ENCODE measurements at regions not wholly inside any gene's neighbourhood (a gene's known extent, or its start where the extent isn't known, plus 50 kb on each side); places are given as distances from the start of the nearest gene placed in this dataset.

- H3K27me3 ChIP-seq (ENCODE audit: insufficient read depth, low read depth, low read length): no peaks in the 10 kb centered on the region
- H3F3A ChIP-seq (ENCODE audit: insufficient read depth, low read length, poor library complexity, severe bottlenecking): no peaks in the 10 kb centered on the region
- H3K4me2 ChIP-seq (ENCODE audit: low read length): no peak overlapping the region
Measured at GRCh38 chr14:82488473-82488872, 954.8 kb upstream of the SEL1L start.

GRCh38 chr14:82490397-82490796, 956.7 kb upstream of the SEL1L start:
- no peak for TF ChIP-seq POLR2AphosphoS5 (IDR thresholded peaks at IDR 0.05)
- Histone ChIP-seq H3K4me3 (ENCODE audit: low read length) (no peak overlapping the region), H3K79me2 (replicated peaks; ENCODE audit: insufficient read depth, low read length) (no peaks in the 10 kb centered on the region), H3K9me2 (ENCODE audit: insufficient read depth, low read length) (no peaks in the 10 kb centered on the region), H3K9me3 (ENCODE audit: low read length) (no peaks in the 10 kb centered on the region), H3K4me2 (ENCODE audit: low read length) (no peak overlapping the region), H3K27ac (ENCODE audit: low read length) (no peak overlapping the region), H3K27me3 (ENCODE audit: insufficient read depth, low read depth, low read length) (no peaks in the 10 kb centered on the region), H4K20me1 (ENCODE audit: insufficient read depth) (no peaks in the 10 kb centered on the region), H3F3A (ENCODE audit: insufficient read depth, low read length, poor library complexity, severe bottlenecking) (no peaks in the 10 kb centered on the region), H3K9ac (ENCODE audit: low read length) (no peak overlapping the region), H2AFZ (ENCODE audit: low read depth, low read length) (no peak overlapping the region), H3K36me3 (ENCODE audit: insufficient read depth, low read length) (no peaks in the 10 kb centered on the region)

More at GRCh38 chr14:82488473-82488872, 954.8 kb upstream of the SEL1L start:
- Histone ChIP-seq H3K4me3 (ENCODE audit: low read length) (no peak overlapping the region), H4K20me1 (ENCODE audit: insufficient read depth) (no peaks in the 10 kb centered on the region), H3K27ac (ENCODE audit: low read length) (no peak overlapping the region), H3K9ac (ENCODE audit: low read length) (no peak overlapping the region), H3K9me3 (ENCODE audit: low read length) (no peaks in the 10 kb centered on the region), H3K79me2 (replicated peaks; ENCODE audit: insufficient read depth, low read length) (no peaks in the 10 kb centered on the region), H2AFZ (ENCODE audit: low read depth, low read length) (no peak overlapping the region), H3K9me2 (ENCODE audit: insufficient read depth, low read length) (no peaks in the 10 kb centered on the region), H3K36me3 (ENCODE audit: insufficient read depth, low read length) (no peaks in the 10 kb centered on the region)
- TF ChIP-seq, protein P1, sequence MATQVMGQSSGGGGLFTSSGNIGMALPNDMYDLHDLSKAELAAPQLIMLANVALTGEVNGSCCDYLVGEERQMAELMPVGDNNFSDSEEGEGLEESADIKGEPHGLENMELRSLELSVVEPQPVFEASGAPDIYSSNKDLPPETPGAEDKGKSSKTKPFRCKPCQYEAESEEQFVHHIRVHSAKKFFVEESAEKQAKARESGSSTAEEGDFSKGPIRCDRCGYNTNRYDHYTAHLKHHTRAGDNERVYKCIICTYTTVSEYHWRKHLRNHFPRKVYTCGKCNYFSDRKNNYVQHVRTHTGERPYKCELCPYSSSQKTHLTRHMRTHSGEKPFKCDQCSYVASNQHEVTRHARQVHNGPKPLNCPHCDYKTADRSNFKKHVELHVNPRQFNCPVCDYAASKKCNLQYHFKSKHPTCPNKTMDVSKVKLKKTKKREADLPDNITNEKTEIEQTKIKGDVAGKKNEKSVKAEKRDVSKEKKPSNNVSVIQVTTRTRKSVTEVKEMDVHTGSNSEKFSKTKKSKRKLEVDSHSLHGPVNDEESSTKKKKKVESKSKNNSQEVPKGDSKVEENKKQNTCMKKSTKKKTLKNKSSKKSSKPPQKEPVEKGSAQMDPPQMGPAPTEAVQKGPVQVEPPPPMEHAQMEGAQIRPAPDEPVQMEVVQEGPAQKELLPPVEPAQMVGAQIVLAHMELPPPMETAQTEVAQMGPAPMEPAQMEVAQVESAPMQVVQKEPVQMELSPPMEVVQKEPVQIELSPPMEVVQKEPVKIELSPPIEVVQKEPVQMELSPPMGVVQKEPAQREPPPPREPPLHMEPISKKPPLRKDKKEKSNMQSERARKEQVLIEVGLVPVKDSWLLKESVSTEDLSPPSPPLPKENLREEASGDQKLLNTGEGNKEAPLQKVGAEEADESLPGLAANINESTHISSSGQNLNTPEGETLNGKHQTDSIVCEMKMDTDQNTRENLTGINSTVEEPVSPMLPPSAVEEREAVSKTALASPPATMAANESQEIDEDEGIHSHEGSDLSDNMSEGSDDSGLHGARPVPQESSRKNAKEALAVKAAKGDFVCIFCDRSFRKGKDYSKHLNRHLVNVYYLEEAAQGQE (IDR thresholded peaks at IDR 0.05; ENCODE audit: borderline replicate concordance): no peak
- no peak for TF ChIP-seq MXI1 (conservative IDR thresholded peaks at IDR 0.05; ENCODE audit: poor library complexity, severe bottlenecking)
- TF ChIP-seq TAF1 (IDR thresholded peaks at IDR 0.05; ENCODE audit: low read depth): no peak
- TF ChIP-seq CTCF (IDR thresholded peaks at IDR 0.05; ENCODE audit: poor library complexity, severe bottlenecking): no peak

- TF ChIP-seq POLR2AphosphoS5 (IDR thresholded peaks at IDR 0.05): no peak
- H3K9me3 ChIP-seq (ENCODE audit: low read length): no peaks in the 10 kb centered on the region
- no peak overlapping the region for H3K4me3 ChIP-seq (ENCODE audit: low read length)
- H3K9ac ChIP-seq (ENCODE audit: low read length): no peak overlapping the region
- no peaks in the 10 kb centered on the region for H3K9me2 ChIP-seq (ENCODE audit: insufficient read depth, low read length)
- no peak overlapping the region for H3K4me2 ChIP-seq (ENCODE audit: low read length)
- H4K20me1 ChIP-seq (ENCODE audit: insufficient read depth): no peaks in the 10 kb centered on the region
- no peaks in the 10 kb centered on the region for H3K36me3 ChIP-seq (ENCODE audit: insufficient read depth, low read length)
- H3K27ac ChIP-seq (ENCODE audit: low read length): no peak overlapping the region
- no peaks in the 10 kb centered on the region for H3K27me3 ChIP-seq (ENCODE audit: insufficient read depth, low read depth, low read length)
- no peaks in the 10 kb centered on the region for H3K79me2 ChIP-seq (replicated peaks; ENCODE audit: insufficient read depth, low read length)
- H2AFZ ChIP-seq (ENCODE audit: low read depth, low read length): no peak overlapping the region
- H3F3A ChIP-seq (ENCODE audit: insufficient read depth, low read length, poor library complexity, severe bottlenecking): no peaks in the 10 kb centered on the region
Measured at GRCh38 chr14:82492157-82492556, 958.5 kb upstream of the SEL1L start.

- H3K79me2 ChIP-seq (replicated peaks; ENCODE audit: insufficient read depth, low read length): no peaks in the 10 kb centered on the region
- no peak overlapping the region for H2AFZ ChIP-seq (ENCODE audit: low read depth, low read length)
- no peak overlapping the region for H3K4me2 ChIP-seq (ENCODE audit: low read length)
- H3F3A ChIP-seq (ENCODE audit: insufficient read depth, low read length, poor library complexity, severe bottlenecking): no peaks in the 10 kb centered on the region
- no peaks in the 10 kb centered on the region for H3K27me3 ChIP-seq (ENCODE audit: insufficient read depth, low read depth, low read length)
- H3K36me3 ChIP-seq (ENCODE audit: insufficient read depth, low read length): no peaks in the 10 kb centered on the region
- H3K9me3 ChIP-seq (ENCODE audit: low read length): no peaks in the 10 kb centered on the region
- H3K9me2 ChIP-seq (ENCODE audit: insufficient read depth, low read length): no peaks in the 10 kb centered on the region
- H3K27ac ChIP-seq (ENCODE audit: low read length): no peak overlapping the region
- H3K4me3 ChIP-seq (ENCODE audit: low read length): no peak overlapping the region
- no peaks in the 10 kb centered on the region for H4K20me1 ChIP-seq (ENCODE audit: insufficient read depth)
- H3K9ac ChIP-seq (ENCODE audit: low read length): no peak overlapping the region
- TF ChIP-seq EP300 (conservative IDR thresholded peaks at IDR 0.05; ENCODE audit: poor library complexity, severe bottlenecking) (no peak), TAF1 (IDR thresholded peaks at IDR 0.05; ENCODE audit: low read depth) (no peak), CTCF (IDR thresholded peaks at IDR 0.05; ENCODE audit: poor library complexity, severe bottlenecking) (no peak), RAD21 (conservative IDR thresholded peaks at IDR 0.05) (no peak), MXI1 (conservative IDR thresholded peaks at IDR 0.05; ENCODE audit: poor library complexity, severe bottlenecking) (no peak)
- TF ChIP-seq, protein P1 (IDR thresholded peaks at IDR 0.05; ENCODE audit: borderline replicate concordance): no peak
Measured at GRCh38 chr14:82500222-82500621, 966.6 kb upstream of the SEL1L start.
